C4-2B (cell line): ENCODE measurements at regions not wholly inside any gene's neighbourhood (a gene's known extent, or its start where the extent isn't known, plus 50 kb on each side); places are given as distances from the start of the nearest gene placed in this dataset.

Source experiments
- H3K27ac ChIP-seq: fragments of 450-650 bp; 2 replicates; pipeline ENCODE4 v1.5.1; 2017
- CTCF ChIP-seq: fragments of 450-650 bp; conservative IDR thresholded peaks from 2 replicates; pipeline ENCODE4 v1.5.1; 2017; ENCODE audit warnings: mild to moderate bottlenecking
- ZFX ChIP-seq: fragments of 450-650 bp; IDR thresholded peaks from 2 replicates; pipeline ENCODE4 v1.6.1; 2017

GRCh38 chr3:118710532-118710931 lies 324.1 kb downstream of the IGSF11 start:
- no peak for TF ChIP-seq ZFX
- no peak for TF ChIP-seq CTCF
- H3K27ac ChIP-seq = no peak overlapping the region

GRCh38 chr3:118713502-118714207 lies 321.0 kb downstream of the IGSF11 start:
- H3K27ac ChIP-seq = no peak overlapping the region
- TF ChIP-seq ZFX (no peak), CTCF (no peak)

- TF ChIP-seq CTCF (no peak), ZFX (no peak)
- H3K27ac ChIP-seq = no peak overlapping the region
Measured at GRCh38 chr3:118714800-118715199, 319.8 kb downstream of the IGSF11 start.

- TF ChIP-seq ZFX (no peak), CTCF (peak; percentile 10; the same call in 1 of the 2 replicates)
- H3K27ac ChIP-seq = no peak overlapping the region
Measured at GRCh38 chr3:118729546-118729945, 305.1 kb downstream of the IGSF11 start.

- no peak for TF ChIP-seq CTCF
- TF ChIP-seq ZFX = no peak
Measured at GRCh38 chr3:118734664-118735063, 300.0 kb downstream of the IGSF11 start.

GRCh38 chr3:118736107-118736506 lies 298.5 kb downstream of the IGSF11 start:
- TF ChIP-seq ZFX = no peak
- no peak for TF ChIP-seq CTCF
- no peak overlapping the region for H3K27ac ChIP-seq

More at GRCh38 chr3:118734664-118735063, 300.0 kb downstream of the IGSF11 start:
- no peak overlapping the region for H3K27ac ChIP-seq

GRCh38 chr3:118740722-118741290 lies 293.8 kb downstream of the IGSF11 start:
- no peak for TF ChIP-seq CTCF
- TF ChIP-seq ZFX = no peak
- no peak overlapping the region for H3K27ac ChIP-seq
